ENCODE measurements at regions not wholly inside any gene's neighbourhood (a gene's known extent, or its start where the extent isn't known, plus 50 kb on each side); places are given as distances from the start of the nearest gene placed in this dataset.

- TF ChIP-seq GATA3 (IDR thresholded peaks at IDR 0.05; ENCODE audit: low read depth, low read length) (no peak), GATA2 (IDR thresholded peaks at IDR 0.05; ENCODE audit: low read depth, low read length) (no peak)
Observed at GRCh38 chr3:94226078-94226477, 163.2 kb downstream of the NSUN3 start.
